SK-N-SH treated with all-trans-retinoic acid at 6 μM for 48 hours (cell line): ENCODE measurements at regions not wholly inside any gene's neighbourhood (a gene's known extent, or its start where the extent isn't known, plus 50 kb on each side); places are given as distances from the start of the nearest gene placed in this dataset.

Source experiments
- ATAC-seq: fragments of 200-7000 bp; cut with Tn5 transposase; 3 replicates; pipeline ENCODE4 v1.9.1; 2020; ENCODE audit warnings: mild to moderate bottlenecking, moderate library complexity
- ARNTL ChIP-seq: fragments of 450-650 bp; formaldehyde crosslinking; IDR thresholded peaks from 2 replicates; pipeline ENCODE4 v1.5.0; 2020; ENCODE audit warnings: low read depth, mild to moderate bottlenecking, moderate library complexity, borderline replicate concordance
- CSDC2 ChIP-seq: fragments of 250-450 bp; sonication (Bioruptor Pico); IDR thresholded peaks from 2 replicates; pipeline ENCODE4 v1.5.0; 2020; ENCODE audit warnings: mild to moderate bottlenecking, moderate library complexity
- ESRRG ChIP-seq: fragments of 250-450 bp; sonication (Bioruptor Pico); IDR thresholded peaks from 2 replicates; pipeline ENCODE4 v1.6.1; 2021; ENCODE audit warnings: mild to moderate bottlenecking
- GLIS3 ChIP-seq: fragments of 250-450 bp; sonication (Bioruptor Pico); IDR thresholded peaks from 2 replicates; pipeline ENCODE4 v1.5.0; 2020; ENCODE audit warnings: mild to moderate bottlenecking, moderate library complexity
- ISL1 ChIP-seq: fragments of 250-450 bp; sonication (Bioruptor Pico); IDR thresholded peaks from 2 replicates; pipeline ENCODE4 v2.1.2; 2022; ENCODE audit warnings: mild to moderate bottlenecking, moderate library complexity
- OSR1 ChIP-seq: fragments of 250-450 bp; sonication (Bioruptor Pico); IDR thresholded peaks from 2 replicates; pipeline ENCODE4 v1.8.0; 2022; ENCODE audit warnings: moderate library complexity, mild to moderate bottlenecking, inconsistent platforms
- PPARA ChIP-seq: fragments of 250-450 bp; sonication (Bioruptor Pico); IDR thresholded peaks from 2 replicates; pipeline ENCODE4 v1.5.0; 2020; ENCODE audit warnings: mild to moderate bottlenecking, borderline replicate concordance
- SNAI2 ChIP-seq: fragments of 250-450 bp; sonication (Bioruptor Pico); IDR thresholded peaks from 2 replicates; pipeline ENCODE4 v1.5.0; 2020; ENCODE audit warnings: mild to moderate bottlenecking, moderate library complexity
- TCF4 ChIP-seq: fragments of 250-450 bp; sonication (Bioruptor Pico); IDR thresholded peaks from 2 replicates; pipeline ENCODE4 v1.8.0; 2021; ENCODE audit warnings: mild to moderate bottlenecking, moderate library complexity, borderline replicate concordance
- TOX ChIP-seq: fragments of 250-450 bp; sonication (Bioruptor Pico); IDR thresholded peaks from 2 replicates; pipeline ENCODE4 v1.8.0; 2021; ENCODE audit warnings: mild to moderate bottlenecking, moderate library complexity, borderline replicate concordance
- ZC3H10 ChIP-seq: fragments of 250-450 bp; sonication (Bioruptor Pico); IDR thresholded peaks from 2 replicates; pipeline ENCODE4 v1.5.1; 2021; ENCODE audit warnings: mild to moderate bottlenecking, moderate library complexity
- ZFP3 ChIP-seq: fragments of 250-450 bp; sonication (Bioruptor Pico); IDR thresholded peaks from 2 replicates; pipeline ENCODE4 v1.5.0; 2020; ENCODE audit warnings: mild to moderate bottlenecking, moderate library complexity
- ZFP30 ChIP-seq: fragments of 450-650 bp; formaldehyde crosslinking; IDR thresholded peaks from 2 replicates; pipeline ENCODE4 v1.5.0; 2022; ENCODE audit warnings: mild to moderate bottlenecking, moderate library complexity
- ZNF565 ChIP-seq: fragments of 450-650 bp; formaldehyde crosslinking; conservative IDR thresholded peaks from 2 replicates; pipeline ENCODE4 v1.5.0; 2020; ENCODE audit warnings: low read depth, mild to moderate bottlenecking, moderate library complexity
- ZNF8 ChIP-seq: fragments of 450-650 bp; formaldehyde crosslinking; IDR thresholded peaks from 2 replicates; pipeline ENCODE4 v1.5.0; 2020; ENCODE audit warnings: mild to moderate bottlenecking, moderate library complexity
- TF ChIP-seq, protein P1 (sequence below): fragments of 250-450 bp; sonication (Bioruptor Pico); IDR thresholded peaks from 2 replicates; pipeline ENCODE4 v1.5.1; 2020; ENCODE audit warnings: low read depth, mild to moderate bottlenecking, moderate library complexity
- TF ChIP-seq, protein P2 (sequence below): fragments of 250-450 bp; sonication (Bioruptor Pico); IDR thresholded peaks from 2 replicates; pipeline ENCODE4 v1.5.1; 2021; ENCODE audit warnings: mild to moderate bottlenecking, moderate library complexity
- TF ChIP-seq, protein P3 (sequence below): fragments of 250-450 bp; sonication (Bioruptor Pico); IDR thresholded peaks from 2 replicates; pipeline ENCODE4 v1.8.0; 2021; ENCODE audit warnings: low read depth, mild to moderate bottlenecking, moderate library complexity, borderline replicate concordance
- TF ChIP-seq, protein P4 (sequence below): fragments of 250-450 bp; sonication (Bioruptor Pico); IDR thresholded peaks from 2 replicates; pipeline ENCODE4 v1.8.0; 2020; ENCODE audit warnings: mild to moderate bottlenecking, moderate library complexity, borderline replicate concordance
- TF ChIP-seq, protein P5 (sequence below): fragments of 250-450 bp; sonication (Bioruptor Pico); IDR thresholded peaks from 2 replicates; pipeline ENCODE4 v1.5.0; 2020; ENCODE audit warnings: mild to moderate bottlenecking, moderate library complexity

DNA sequence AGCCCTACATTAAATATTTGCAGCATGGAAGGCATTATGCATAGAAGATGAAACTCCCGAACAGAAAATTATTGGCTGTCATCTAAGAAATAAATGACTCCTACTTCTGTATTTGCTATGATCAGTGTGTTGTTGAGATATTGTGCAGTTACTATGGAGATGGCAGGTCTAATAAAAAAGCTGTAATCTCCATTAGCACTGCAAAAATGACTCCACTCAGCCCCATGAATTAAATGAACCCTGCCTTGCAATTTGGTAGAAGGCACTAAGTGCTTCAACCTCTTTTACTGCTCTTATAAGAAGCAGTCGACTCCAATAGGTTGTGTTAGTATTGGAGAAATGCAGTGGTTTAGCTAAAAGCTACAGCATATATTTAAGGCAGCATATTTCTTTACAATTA lies 290.0 kb upstream of the PHYHIPL start:
- no peak for ATAC-seq
- TF ChIP-seq ZFP3 (CRISPR knock-in tag) (no peak), PPARA (CRISPR knock-in tag) (no peak), GLIS3 (CRISPR knock-in tag) (no peak), ZNF8 (CRISPR knock-in tag) (no peak), TOX (no peak), OSR1 (no peak), ZC3H10 (CRISPR knock-in tag) (no peak), TCF4 (CRISPR knock-in tag) (no peak)
- TF ChIP-seq, protein P1, sequence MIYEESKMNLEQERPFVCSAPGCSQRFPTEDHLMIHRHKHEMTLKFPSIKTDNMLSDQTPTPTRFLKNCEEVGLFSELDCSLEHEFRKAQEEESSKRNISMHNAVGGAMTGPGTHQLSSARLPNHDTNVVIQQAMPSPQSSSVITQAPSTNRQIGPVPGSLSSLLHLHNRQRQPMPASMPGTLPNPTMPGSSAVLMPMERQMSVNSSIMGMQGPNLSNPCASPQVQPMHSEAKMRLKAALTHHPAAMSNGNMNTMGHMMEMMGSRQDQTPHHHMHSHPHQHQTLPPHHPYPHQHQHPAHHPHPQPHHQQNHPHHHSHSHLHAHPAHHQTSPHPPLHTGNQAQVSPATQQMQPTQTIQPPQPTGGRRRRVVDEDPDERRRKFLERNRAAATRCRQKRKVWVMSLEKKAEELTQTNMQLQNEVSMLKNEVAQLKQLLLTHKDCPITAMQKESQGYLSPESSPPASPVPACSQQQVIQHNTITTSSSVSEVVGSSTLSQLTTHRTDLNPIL (CRISPR knock-in tag) = no peak

DNA sequence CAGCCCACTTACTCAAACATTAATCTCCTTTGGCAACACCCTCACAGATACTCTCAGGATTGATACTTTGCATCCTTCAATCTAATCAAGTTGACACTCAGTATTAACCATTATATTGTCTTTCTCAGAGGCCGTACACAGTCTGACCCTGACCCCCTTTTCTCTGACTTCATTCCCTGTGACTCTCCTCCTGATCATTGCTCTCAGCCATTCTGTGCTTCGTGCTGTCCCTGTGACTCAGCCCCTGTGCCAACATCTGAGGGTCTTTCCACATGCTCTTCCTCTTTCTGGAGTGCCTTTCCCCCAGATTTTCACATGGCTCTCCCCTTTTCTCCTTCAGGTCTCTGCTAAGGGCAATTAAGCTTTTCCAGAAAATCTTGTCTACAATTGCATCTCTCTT lies 289.0 kb upstream of the PHYHIPL start:
- no peak for ATAC-seq
- TF ChIP-seq ZNF565 (CRISPR knock-in tag) = no peak

DNA sequence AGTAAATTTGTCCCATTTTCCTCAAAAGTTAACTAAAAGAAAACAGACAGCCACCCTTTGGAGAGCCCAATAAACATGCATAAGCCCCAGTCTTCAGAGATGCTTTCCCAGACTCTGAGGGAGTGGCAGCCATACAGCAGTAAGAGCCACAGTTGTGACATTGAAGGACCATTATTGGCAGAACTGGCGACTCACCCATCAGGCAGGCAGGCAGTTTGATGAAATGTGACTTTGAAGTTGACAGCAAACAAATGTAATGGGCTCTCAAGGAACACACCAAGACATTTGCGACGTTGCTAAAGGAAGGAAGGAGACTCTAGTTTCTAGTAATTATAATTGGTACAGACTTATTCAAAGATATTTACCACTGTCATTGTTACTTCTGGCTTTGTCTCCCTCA lies 287.5 kb upstream of the PHYHIPL start:
- no peak for ATAC-seq
- no peak for TF ChIP-seq ARNTL (CRISPR knock-in tag)
- TF ChIP-seq, protein P2, sequence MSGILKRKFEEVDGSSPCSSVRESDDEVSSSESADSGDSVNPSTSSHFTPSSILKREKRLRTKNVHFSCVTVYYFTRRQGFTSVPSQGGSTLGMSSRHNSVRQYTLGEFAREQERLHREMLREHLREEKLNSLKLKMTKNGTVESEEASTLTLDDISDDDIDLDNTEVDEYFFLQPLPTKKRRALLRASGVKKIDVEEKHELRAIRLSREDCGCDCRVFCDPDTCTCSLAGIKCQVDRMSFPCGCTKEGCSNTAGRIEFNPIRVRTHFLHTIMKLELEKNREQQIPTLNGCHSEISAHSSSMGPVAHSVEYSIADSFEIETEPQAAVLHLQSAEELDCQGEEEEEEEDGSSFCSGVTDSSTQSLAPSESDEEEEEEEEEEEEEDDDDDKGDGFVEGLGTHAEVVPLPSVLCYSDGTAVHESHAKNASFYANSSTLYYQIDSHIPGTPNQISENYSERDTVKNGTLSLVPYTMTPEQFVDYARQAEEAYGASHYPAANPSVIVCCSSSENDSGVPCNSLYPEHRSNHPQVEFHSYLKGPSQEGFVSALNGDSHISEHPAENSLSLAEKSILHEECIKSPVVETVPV = no peak
- TF ChIP-seq, protein P3, sequence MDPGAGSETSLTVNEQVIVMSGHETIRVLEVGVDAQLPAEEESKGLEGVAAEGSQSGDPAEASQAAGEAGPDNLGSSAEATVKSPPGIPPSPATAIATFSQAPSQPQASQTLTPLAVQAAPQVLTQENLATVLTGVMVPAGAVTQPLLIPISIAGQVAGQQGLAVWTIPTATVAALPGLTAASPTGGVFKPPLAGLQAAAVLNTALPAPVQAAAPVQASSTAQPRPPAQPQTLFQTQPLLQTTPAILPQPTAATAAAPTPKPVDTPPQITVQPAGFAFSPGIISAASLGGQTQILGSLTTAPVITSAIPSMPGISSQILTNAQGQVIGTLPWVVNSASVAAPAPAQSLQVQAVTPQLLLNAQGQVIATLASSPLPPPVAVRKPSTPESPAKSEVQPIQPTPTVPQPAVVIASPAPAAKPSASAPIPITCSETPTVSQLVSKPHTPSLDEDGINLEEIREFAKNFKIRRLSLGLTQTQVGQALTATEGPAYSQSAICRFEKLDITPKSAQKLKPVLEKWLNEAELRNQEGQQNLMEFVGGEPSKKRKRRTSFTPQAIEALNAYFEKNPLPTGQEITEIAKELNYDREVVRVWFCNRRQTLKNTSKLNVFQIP (CRISPR knock-in tag) = no peak
- TF ChIP-seq, all 23 proteins: peak for 0

DNA sequence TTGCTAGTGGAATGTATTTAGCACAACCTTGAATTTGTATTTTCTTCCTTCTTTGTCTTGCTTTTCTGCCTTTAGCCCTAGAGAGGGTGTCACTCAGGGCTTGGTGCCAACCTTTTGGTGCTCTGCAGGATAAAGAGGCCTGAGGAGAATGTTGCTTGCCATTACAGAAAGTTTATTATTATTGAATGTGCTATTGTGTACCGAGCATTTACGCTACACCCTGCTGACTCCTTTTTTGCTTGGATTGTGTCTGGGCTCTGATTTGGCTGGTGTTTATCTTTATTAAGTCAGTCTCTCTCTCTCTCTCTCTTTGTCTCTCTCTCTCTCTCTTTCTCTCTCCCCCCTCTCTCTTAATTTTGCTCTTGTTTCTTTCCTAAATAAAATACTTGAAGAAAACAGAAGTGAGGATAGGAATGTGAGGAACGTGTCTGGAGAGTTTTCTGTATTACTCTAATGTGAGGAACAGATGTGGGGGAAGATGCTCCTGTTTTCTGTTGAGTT lies 284.4 kb upstream of the PHYHIPL start:
- no peak for ATAC-seq
- TF ChIP-seq ZC3H10 (CRISPR knock-in tag) = no peak
- TF ChIP-seq, protein P4, sequence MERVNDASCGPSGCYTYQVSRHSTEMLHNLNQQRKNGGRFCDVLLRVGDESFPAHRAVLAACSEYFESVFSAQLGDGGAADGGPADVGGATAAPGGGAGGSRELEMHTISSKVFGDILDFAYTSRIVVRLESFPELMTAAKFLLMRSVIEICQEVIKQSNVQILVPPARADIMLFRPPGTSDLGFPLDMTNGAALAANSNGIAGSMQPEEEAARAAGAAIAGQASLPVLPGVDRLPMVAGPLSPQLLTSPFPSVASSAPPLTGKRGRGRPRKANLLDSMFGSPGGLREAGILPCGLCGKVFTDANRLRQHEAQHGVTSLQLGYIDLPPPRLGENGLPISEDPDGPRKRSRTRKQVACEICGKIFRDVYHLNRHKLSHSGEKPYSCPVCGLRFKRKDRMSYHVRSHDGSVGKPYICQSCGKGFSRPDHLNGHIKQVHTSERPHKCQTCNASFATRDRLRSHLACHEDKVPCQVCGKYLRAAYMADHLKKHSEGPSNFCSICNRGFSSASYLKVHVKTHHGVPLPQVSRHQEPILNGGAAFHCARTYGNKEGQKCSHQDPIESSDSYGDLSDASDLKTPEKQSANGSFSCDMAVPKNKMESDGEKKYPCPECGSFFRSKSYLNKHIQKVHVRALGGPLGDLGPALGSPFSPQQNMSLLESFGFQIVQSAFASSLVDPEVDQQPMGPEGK = no peak
- TF ChIP-seq, protein P5, sequence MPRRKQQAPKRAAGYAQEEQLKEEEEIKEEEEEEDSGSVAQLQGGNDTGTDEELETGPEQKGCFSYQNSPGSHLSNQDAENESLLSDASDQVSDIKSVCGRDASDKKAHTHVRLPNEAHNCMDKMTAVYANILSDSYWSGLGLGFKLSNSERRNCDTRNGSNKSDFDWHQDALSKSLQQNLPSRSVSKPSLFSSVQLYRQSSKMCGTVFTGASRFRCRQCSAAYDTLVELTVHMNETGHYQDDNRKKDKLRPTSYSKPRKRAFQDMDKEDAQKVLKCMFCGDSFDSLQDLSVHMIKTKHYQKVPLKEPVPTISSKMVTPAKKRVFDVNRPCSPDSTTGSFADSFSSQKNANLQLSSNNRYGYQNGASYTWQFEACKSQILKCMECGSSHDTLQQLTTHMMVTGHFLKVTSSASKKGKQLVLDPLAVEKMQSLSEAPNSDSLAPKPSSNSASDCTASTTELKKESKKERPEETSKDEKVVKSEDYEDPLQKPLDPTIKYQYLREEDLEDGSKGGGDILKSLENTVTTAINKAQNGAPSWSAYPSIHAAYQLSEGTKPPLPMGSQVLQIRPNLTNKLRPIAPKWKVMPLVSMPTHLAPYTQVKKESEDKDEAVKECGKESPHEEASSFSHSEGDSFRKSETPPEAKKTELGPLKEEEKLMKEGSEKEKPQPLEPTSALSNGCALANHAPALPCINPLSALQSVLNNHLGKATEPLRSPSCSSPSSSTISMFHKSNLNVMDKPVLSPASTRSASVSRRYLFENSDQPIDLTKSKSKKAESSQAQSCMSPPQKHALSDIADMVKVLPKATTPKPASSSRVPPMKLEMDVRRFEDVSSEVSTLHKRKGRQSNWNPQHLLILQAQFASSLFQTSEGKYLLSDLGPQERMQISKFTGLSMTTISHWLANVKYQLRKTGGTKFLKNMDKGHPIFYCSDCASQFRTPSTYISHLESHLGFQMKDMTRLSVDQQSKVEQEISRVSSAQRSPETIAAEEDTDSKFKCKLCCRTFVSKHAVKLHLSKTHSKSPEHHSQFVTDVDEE (CRISPR knock-in tag) = no peak
- no peak for TF ChIP-seq PPARA (CRISPR knock-in tag)
- TF ChIP-seq ZNF565 (CRISPR knock-in tag) = no peak
- no peak for TF ChIP-seq GLIS3 (CRISPR knock-in tag)
- no peak for TF ChIP-seq ESRRG (CRISPR knock-in tag)
- no peak for TF ChIP-seq CSDC2
- no peak for TF ChIP-seq ZFP30
- no peak for TF ChIP-seq ISL1
- no peak for TF ChIP-seq TCF4 (CRISPR knock-in tag)
- no peak for TF ChIP-seq ZFP3 (CRISPR knock-in tag)
- TF ChIP-seq SNAI2 (CRISPR knock-in tag) = no peak
- TF ChIP-seq TOX = no peak
- no peak for TF ChIP-seq ZNF8 (CRISPR knock-in tag)
- TF ChIP-seq, protein P1 (CRISPR knock-in tag) = no peak
- TF ChIP-seq, protein P3 (CRISPR knock-in tag) = no peak
